ENCODE measurements at regions not wholly inside any gene's neighbourhood (a gene's known extent, or its start where the extent isn't known, plus 50 kb on each side); places are given as distances from the start of the nearest gene placed in this dataset.
A peak's percentile ranks its signal among the peaks of the same experiment; 100 is the strongest.

DNA sequence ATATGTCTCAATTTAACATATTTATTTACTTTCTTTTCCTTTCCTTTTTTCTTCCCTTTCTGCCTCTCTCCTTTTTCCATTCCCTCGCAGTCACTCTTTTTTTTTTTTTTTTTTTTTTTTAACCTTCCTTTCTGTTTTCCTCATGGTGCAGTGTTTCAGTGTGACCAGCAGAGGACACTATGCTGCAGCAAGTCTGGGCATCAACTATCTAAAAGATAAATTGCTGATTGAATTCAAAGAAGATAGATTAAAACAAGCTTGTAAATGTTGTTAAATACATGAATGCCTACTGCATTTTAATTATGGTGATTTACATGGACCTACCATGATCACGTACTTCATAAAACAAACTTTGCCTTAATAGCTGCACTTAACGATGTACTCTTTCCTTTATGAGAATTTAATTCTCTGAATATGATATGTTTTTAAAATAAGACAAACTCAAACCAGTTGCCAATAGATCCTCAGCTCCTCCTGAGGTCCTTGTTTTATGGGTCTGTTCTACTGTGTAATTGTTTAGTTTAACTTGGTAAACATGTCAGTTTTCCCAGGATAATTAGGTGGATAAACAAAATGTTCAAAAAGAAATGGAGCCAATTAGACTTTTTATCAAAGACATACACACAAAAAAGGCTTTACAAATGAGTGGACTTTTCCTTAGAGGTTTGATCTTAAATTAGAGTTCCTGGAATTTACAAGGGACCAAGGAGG is 101.0 kb upstream of the AGR3 start (continued):
- no peak for TF ChIP-seq PRDM10 (CRISPR knock-in tag; IDR thresholded peaks at IDR 0.05; ENCODE audit: low read depth)
- TF ChIP-seq FLYWCH1 (CRISPR knock-in tag; IDR thresholded peaks at IDR 0.05): no peak
- TF ChIP-seq, protein P1, sequence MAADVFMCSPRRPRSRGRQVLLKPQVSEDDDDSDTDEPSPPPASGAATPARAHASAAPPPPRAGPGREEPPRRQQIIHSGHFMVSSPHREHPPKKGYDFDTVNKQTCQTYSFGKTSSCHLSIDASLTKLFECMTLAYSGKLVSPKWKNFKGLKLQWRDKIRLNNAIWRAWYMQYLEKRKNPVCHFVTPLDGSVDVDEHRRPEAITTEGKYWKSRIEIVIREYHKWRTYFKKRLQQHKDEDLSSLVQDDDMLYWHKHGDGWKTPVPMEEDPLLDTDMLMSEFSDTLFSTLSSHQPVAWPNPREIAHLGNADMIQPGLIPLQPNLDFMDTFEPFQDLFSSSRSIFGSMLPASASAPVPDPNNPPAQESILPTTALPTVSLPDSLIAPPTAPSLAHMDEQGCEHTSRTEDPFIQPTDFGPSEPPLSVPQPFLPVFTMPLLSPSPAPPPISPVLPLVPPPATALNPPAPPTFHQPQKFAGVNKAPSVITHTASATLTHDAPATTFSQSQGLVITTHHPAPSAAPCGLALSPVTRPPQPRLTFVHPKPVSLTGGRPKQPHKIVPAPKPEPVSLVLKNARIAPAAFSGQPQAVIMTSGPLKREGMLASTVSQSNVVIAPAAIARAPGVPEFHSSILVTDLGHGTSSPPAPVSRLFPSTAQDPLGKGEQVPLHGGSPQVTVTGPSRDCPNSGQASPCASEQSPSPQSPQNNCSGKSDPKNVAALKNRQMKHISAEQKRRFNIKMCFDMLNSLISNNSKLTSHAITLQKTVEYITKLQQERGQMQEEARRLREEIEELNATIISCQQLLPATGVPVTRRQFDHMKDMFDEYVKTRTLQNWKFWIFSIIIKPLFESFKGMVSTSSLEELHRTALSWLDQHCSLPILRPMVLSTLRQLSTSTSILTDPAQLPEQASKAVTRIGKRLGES (CRISPR knock-in tag; IDR thresholded peaks at IDR 0.05; ENCODE audit: borderline replicate concordance): no peak
- no peak for TF ChIP-seq ZNF761 (CRISPR knock-in tag; conservative IDR thresholded peaks at IDR 0.05)
- peak; percentile 75 for TF ChIP-seq RAD21 (CRISPR knock-in tag; IDR thresholded peaks at IDR 0.05)
- TF ChIP-seq, protein P2, sequence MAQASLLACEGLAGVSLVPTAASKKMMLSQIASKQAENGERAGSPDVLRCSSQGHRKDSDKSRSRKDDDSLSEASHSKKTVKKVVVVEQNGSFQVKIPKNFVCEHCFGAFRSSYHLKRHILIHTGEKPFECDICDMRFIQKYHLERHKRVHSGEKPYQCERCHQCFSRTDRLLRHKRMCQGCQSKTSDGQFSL (CRISPR knock-in tag; IDR thresholded peaks at IDR 0.05): no peak
- TF ChIP-seq ZNF205 (CRISPR knock-in tag; IDR thresholded peaks at IDR 0.05): peak; percentile 96
- no peak for TF ChIP-seq CBFB (CRISPR knock-in tag; IDR thresholded peaks at IDR 0.05)
- TF ChIP-seq, protein P3, sequence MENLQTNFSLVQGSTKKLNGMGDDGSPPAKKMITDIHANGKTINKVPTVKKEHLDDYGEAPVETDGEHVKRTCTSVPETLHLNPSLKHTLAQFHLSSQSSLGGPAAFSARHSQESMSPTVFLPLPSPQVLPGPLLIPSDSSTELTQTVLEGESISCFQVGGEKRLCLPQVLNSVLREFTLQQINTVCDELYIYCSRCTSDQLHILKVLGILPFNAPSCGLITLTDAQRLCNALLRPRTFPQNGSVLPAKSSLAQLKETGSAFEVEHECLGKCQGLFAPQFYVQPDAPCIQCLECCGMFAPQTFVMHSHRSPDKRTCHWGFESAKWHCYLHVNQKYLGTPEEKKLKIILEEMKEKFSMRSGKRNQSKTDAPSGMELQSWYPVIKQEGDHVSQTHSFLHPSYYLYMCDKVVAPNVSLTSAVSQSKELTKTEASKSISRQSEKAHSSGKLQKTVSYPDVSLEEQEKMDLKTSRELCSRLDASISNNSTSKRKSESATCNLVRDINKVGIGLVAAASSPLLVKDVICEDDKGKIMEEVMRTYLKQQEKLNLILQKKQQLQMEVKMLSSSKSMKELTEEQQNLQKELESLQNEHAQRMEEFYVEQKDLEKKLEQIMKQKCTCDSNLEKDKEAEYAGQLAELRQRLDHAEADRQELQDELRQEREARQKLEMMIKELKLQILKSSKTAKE (CRISPR knock-in tag; IDR thresholded peaks at IDR 0.05; ENCODE audit: borderline replicate concordance): no peak
- no peak for TF ChIP-seq IKZF1 (IDR thresholded peaks at IDR 0.05)
- TF ChIP-seq GATAD2A (CRISPR knock-in tag; IDR thresholded peaks at IDR 0.05): peak; percentile 52; the same call in 1 of the 2 replicates
- TF ChIP-seq ZNF10 (CRISPR knock-in tag; IDR thresholded peaks at IDR 0.05; ENCODE audit: borderline replicate concordance, low read depth): no peak
- TF ChIP-seq ZNF446 (CRISPR knock-in tag; IDR thresholded peaks at IDR 0.05): no peak
- no peak for TF ChIP-seq ZNF138 (CRISPR knock-in tag; IDR thresholded peaks at IDR 0.05; ENCODE audit: low read depth)
- peak; percentile 85 for TF ChIP-seq ARID3A (IDR thresholded peaks at IDR 0.05; ENCODE audit: low read depth, low read length)
- TF ChIP-seq MIXL1 (CRISPR knock-in tag; IDR thresholded peaks at IDR 0.05): peak; percentile 18; the same call in 1 of the 2 replicates

All from HepG2 (cell line).